IPS-18a (cell line): ENCODE measurements at regions not wholly inside any gene's neighbourhood (a gene's known extent, or its start where the extent isn't known, plus 50 kb on each side); places are given as distances from the start of the nearest gene placed in this dataset.

Experiments used
- H3K27ac ChIP-seq: one replicate; pipeline ENCODE4 v1.5.1; 2013; ENCODE audit warnings: low read length
- H3K27me3 ChIP-seq: one replicate; pipeline ENCODE4 v1.6.1; 2013; ENCODE audit warnings: mild to moderate bottlenecking, low read length; ENCODE audit not compliant: control insufficient read depth, insufficient read depth
- H3K36me3 ChIP-seq: one replicate; pipeline ENCODE4 v1.6.1; 2013; ENCODE audit warnings: low read depth, low read length; ENCODE audit not compliant: control insufficient read depth
- H3K4me1 ChIP-seq: one replicate; pipeline ENCODE4 v1.6.1; 2013; ENCODE audit warnings: low read depth, low read length; ENCODE audit not compliant: control insufficient read depth
- H3K4me3 ChIP-seq: one replicate; pipeline ENCODE4 v1.5.1; 2013; ENCODE audit warnings: low read length
- H3K9ac ChIP-seq: one replicate; pipeline ENCODE4 v1.6.1; 2013; ENCODE audit warnings: mild to moderate bottlenecking, low read length, moderate library complexity
- H3K9me3 ChIP-seq: one replicate; pipeline ENCODE4 v1.6.1; 2013; ENCODE audit warnings: low read depth, low read length; ENCODE audit not compliant: control insufficient read depth

DNA sequence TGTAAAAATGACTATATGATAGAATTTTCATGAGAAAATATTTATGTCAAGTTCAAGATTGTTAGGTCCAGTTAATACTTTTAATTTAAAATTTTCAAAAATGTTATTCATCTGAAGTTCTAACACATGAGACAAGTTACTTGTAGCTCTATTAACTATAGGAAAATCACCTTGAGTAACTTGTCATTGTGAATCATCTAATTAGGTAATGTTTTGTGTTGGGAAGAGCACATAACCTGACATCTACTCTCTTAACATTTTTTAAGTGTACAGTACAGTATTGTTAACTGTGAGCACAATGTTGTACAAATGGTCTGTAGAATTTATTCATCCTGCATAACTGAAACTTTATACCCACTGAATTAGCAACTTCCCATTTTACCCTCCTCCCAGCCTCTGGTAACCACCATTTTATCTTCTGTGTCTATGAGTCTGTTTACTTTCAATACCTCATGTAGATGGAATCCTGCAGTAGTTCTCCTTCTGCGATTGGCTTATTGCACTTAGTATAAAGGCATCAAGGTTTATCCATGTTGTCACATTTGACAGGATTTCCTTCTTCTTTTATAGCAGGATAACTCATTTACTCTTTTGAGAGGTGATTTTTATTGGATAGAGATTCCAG, 54.6 kb downstream of the ARL4A start:
- no peak overlapping the region for H3K9ac ChIP-seq

DNA sequence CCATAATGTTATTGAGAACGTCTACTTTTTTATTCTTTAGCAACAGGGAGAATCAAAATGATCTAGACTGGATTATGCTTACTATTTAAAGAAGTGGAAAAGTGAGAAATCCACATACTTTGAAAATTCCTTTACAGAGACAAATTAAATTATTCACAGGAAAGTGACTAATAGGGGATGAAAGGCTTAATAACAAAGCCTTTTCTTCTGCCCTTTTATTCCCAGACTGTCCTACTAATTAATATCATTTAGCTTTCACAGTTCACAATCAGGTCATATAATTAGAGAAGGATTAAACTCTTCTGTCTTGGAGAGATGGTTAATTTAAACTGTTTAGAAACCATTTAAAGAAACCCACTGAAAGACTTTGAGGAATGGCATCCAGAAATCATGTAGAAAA, 58.8 kb downstream of the ARL4A start:
- H3K9me3 ChIP-seq, result no peaks in the 10 kb centered on the region
- H3K9ac ChIP-seq, result no peak overlapping the region
- peaks cover 15% of the 10 kb centered on the region for H3K4me1 ChIP-seq
- H3K4me3 ChIP-seq, result no peak overlapping the region
- no peak overlapping the region for H3K27ac ChIP-seq
- H3K36me3 ChIP-seq, result no peaks in the 10 kb centered on the region
- H3K27me3 ChIP-seq, result no peaks in the 10 kb centered on the region

More for the DNA sequence above, 54.6 kb downstream of the ARL4A start:
- no peak overlapping the region for H3K4me3 ChIP-seq
- no peaks in the 10 kb centered on the region for H3K27me3 ChIP-seq
- no peak overlapping the region for H3K27ac ChIP-seq
- H3K9me3 ChIP-seq, result no peaks in the 10 kb centered on the region
- H3K4me1 ChIP-seq, result no peaks in the 10 kb centered on the region
- H3K36me3 ChIP-seq, result no peaks in the 10 kb centered on the region

DNA sequence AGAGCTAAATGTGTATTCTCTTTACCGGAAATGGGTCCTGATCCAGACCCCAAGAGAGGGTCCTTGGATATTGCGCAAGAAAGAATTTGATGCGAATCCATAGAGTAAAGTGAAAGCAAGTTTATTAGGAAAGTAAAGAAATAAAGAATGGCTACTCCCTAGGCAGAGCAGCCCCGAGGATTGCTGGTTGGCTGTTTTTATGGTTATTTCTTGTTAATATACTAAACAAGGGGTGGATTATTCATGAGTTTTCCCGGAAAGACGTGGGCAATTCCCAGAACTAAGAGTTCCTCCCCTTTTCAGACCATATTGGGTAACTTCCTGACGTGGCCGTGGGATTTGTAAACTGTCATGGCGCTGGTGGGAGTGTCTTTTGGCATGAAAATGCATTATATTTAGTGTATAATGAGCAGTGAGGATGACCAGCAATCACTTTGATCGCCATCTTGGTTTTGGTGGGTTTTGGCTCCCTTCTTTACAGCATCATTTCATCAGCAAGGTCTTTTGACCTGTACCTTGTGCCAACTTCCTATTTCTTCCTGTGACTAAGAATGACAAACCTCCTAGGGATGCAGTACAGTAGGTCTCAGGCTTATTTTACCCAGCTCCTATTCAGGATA, 60.4 kb downstream of the ARL4A start:
- H3K36me3 ChIP-seq, result no peaks in the 10 kb centered on the region
- H3K9me3 ChIP-seq, result no peaks in the 10 kb centered on the region
- no peak overlapping the region for H3K9ac ChIP-seq
- no peak overlapping the region for H3K27ac ChIP-seq
- peaks cover 20% of the 10 kb centered on the region for H3K4me1 ChIP-seq
- no peaks in the 10 kb centered on the region for H3K27me3 ChIP-seq
- H3K4me3 ChIP-seq, result no peak overlapping the region

- H3K4me1 ChIP-seq, result peaks cover 20% of the 10 kb centered on the region
- no peaks in the 10 kb centered on the region for H3K9me3 ChIP-seq
- no peaks in the 10 kb centered on the region for H3K27me3 ChIP-seq
- no peaks in the 10 kb centered on the region for H3K36me3 ChIP-seq
- peak overlapping the region; percentile 41 for H3K4me3 ChIP-seq
- no peak overlapping the region for H3K9ac ChIP-seq
- no peak overlapping the region for H3K27ac ChIP-seq
Measured at GRCh38 chr7:12749069-12749468, 61.6 kb downstream of the ARL4A start.

GRCh38 chr7:12749746-12750145, 62.3 kb downstream of the ARL4A start:
- no peaks in the 10 kb centered on the region for H3K9me3 ChIP-seq
- H3K27me3 ChIP-seq, result no peaks in the 10 kb centered on the region
- peaks cover 20% of the 10 kb centered on the region for H3K4me1 ChIP-seq
- no peak overlapping the region for H3K9ac ChIP-seq
- H3K27ac ChIP-seq, result peak overlapping the region; percentile 59
- H3K36me3 ChIP-seq, result no peaks in the 10 kb centered on the region
- no peak overlapping the region for H3K4me3 ChIP-seq

DNA sequence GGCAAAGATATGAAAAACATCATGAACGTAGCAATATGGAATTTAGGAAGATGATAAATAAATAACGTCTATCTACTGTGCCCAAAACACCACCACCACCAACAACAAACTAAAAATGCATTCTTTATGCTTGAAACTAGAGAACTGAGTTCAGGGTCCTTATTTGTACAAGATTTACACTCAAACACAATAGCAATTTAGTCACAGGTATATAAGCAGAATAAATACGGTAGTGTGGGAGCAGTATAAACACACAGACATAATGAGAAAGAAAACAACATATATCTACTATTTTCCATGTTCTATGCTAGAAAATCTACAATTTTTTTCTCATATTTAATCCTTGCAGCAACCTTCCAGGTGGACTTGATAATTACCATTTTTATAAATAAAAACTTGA, 64.3 kb downstream of the ARL4A start:
- H3K27ac ChIP-seq, result no peak overlapping the region
- no peak overlapping the region for H3K9ac ChIP-seq
- no peaks in the 10 kb centered on the region for H3K27me3 ChIP-seq
- H3K36me3 ChIP-seq, result no peaks in the 10 kb centered on the region
- H3K4me1 ChIP-seq, result peaks cover 20% of the 10 kb centered on the region
- H3K4me3 ChIP-seq, result no peak overlapping the region
- H3K9me3 ChIP-seq, result no peaks in the 10 kb centered on the region

DNA sequence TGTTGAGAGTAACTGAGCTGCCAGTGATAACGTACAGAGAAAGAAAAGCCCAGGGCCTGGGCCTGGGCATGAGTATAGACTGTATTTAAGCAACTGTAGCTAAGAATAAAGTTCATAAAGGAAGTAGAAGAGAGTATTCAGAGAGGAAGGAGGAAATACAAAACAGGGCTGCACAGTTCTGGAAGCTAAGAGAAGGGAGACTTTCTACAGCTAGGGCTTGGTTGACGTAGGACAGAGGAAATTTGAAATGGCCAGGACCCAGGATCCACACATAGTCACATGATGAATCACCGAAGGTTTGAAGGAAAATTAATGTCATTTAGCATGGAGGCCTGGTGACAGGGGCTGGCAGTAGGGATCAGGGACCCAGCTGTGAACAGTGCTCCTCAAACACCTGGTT, 66.7 kb downstream of the ARL4A start:
- H3K4me1 ChIP-seq, result peaks cover 15% of the 10 kb centered on the region
- H3K9me3 ChIP-seq, result no peaks in the 10 kb centered on the region
- H3K4me3 ChIP-seq, result no peak overlapping the region
- H3K27ac ChIP-seq, result no peak overlapping the region
- no peak overlapping the region for H3K9ac ChIP-seq
- no peaks in the 10 kb centered on the region for H3K36me3 ChIP-seq
- no peaks in the 10 kb centered on the region for H3K27me3 ChIP-seq

DNA sequence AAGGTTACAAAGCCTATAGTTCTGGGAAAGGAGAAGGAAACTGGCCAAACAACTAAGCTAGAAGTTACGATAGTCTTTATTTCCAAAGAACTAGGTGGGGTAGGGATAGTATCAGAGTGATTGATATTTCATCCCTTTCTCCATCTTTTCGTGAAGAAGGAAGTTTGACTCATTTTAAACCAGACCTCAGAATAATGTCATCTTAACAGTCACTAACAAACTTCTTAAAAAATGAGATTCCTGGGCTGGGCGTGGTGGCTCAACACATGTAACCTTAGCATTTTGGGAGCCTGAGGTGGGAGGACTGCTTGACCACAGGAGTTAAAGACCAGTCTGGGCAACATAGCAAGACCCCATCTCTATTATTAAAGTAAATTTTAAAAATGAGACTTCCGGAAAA, 69.4 kb downstream of the ARL4A start:
- H3K4me1 ChIP-seq, result peaks cover 4% of the 10 kb centered on the region
- H3K9me3 ChIP-seq, result peaks cover 4% of the 10 kb centered on the region
- no peaks in the 10 kb centered on the region for H3K36me3 ChIP-seq
- H3K27me3 ChIP-seq, result no peaks in the 10 kb centered on the region
- H3K9ac ChIP-seq, result no peak overlapping the region
- no peak overlapping the region for H3K4me3 ChIP-seq
- no peak overlapping the region for H3K27ac ChIP-seq

- Histone ChIP-seq H3K4me1 (peaks cover 4% of the 10 kb centered on the region), H3K27me3 (no peaks in the 10 kb centered on the region), H3K4me3 (no peak overlapping the region), H3K9ac (no peak overlapping the region), H3K36me3 (no peaks in the 10 kb centered on the region), H3K27ac (no peak overlapping the region), H3K9me3 (peaks cover 4% of the 10 kb centered on the region)
Measured at GRCh38 chr7:12757443-12757842, 70.0 kb downstream of the ARL4A start.

DNA sequence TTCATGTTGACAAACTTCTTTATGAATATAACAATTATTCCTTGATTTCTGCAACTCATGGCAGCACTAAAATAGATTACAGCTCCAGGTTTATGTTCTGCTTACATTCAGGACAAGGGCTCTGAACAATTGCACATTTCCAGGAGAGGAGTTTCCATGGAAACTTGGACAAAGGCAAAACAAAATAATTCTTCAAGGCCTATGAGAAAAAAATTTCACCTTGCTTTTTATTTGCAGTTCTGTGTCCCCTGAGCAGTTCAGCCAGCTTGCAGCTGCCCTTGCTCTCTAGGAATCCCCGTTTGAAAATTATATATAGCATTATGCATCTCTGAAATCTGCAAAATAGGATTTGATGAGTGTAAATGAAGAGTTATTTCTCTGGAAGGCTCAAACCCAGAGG, 71.7 kb downstream of the ARL4A start:
- Histone ChIP-seq H3K4me1 (peaks cover 7% of the 10 kb centered on the region), H3K27me3 (no peaks in the 10 kb centered on the region), H3K27ac (no peak overlapping the region), H3K9ac (no peak overlapping the region), H3K4me3 (no peak overlapping the region), H3K9me3 (peaks cover 4% of the 10 kb centered on the region), H3K36me3 (no peaks in the 10 kb centered on the region)

GRCh38 chr7:12761111-12761510, 73.7 kb downstream of the ARL4A start:
- Histone ChIP-seq H3K4me3 (no peak overlapping the region), H3K27ac (no peak overlapping the region), H3K9me3 (peaks cover 4% of the 10 kb centered on the region), H3K27me3 (no peaks in the 10 kb centered on the region), H3K9ac (no peak overlapping the region), H3K36me3 (no peaks in the 10 kb centered on the region), H3K4me1 (peaks cover 13% of the 10 kb centered on the region)

DNA sequence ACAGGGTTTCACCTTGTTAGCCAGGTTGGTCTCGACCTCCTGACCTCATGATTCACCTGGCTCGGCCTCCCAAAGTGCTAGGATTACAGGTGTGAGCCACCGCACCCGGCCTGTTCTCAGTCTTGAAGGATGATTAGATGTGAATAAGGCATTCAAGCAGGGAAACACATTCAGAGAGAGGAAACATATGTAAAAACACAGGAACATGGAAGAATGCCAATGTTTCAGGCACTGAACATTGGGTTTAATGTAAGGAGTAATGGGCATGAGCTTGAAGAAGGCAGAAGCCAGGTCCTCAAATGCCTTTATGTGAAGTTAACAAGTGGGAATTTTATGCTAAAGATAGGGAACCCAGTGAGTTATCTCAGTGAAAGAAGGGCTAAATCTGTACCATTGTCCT, 74.3 kb downstream of the ARL4A start:
- H3K27ac ChIP-seq, result no peak overlapping the region
- H3K36me3 ChIP-seq, result no peaks in the 10 kb centered on the region
- no peaks in the 10 kb centered on the region for H3K27me3 ChIP-seq
- peaks cover 13% of the 10 kb centered on the region for H3K4me1 ChIP-seq
- no peak overlapping the region for H3K9ac ChIP-seq
- peaks cover 4% of the 10 kb centered on the region for H3K9me3 ChIP-seq
- no peak overlapping the region for H3K4me3 ChIP-seq
